Ascending aorta (tissue), 2 donors: ENCODE measurements at regions not wholly inside any gene's neighbourhood (a gene's known extent, or its start where the extent isn't known, plus 50 kb on each side); places are given as distances from the start of the nearest gene placed in this dataset.

Experiments
- DNase-seq, 2 donors: peaks; one replicate each; pipeline ENCODE4 v3.0.0-alpha.2; 2019; ENCODE audit warnings: low spot score in 2 of 2
- H3K27ac ChIP-seq, 2 donors: fragments of 200-600 bp; sonication (generic); one replicate each; pipeline ENCODE4 v1.5.1; 2016 to 2017; ENCODE audit warnings: mild to moderate bottlenecking in 1 of 2
- H3K27me3 ChIP-seq: fragments of 200-600 bp; sonication (generic); one replicate; pipeline ENCODE4 v1.5.1; 2017
- H3K36me3 ChIP-seq, 2 donors: fragments of 200-600 bp; sonication (generic); one replicate each; pipeline ENCODE4 v1.5.1; 2016
- H3K4me1 ChIP-seq, 2 donors: fragments of 200-600 bp; sonication (generic); one replicate each; pipeline ENCODE4 v1.5.1; 2016 to 2017; ENCODE audit warnings: mild to moderate bottlenecking in 1 of 2
- H3K4me3 ChIP-seq, 2 donors: fragments of 200-600 bp; sonication (generic); one replicate each; pipeline ENCODE4 v1.5.1; 2016 to 2017; ENCODE audit warnings: mild to moderate bottlenecking in 1 of 2
- H3K9me3 ChIP-seq, 2 donors: fragments of 200-600 bp; sonication (generic); one replicate each; pipeline ENCODE4 v1.5.1; 2016
- CTCF ChIP-seq, 3 experiments: fragments of 200-600 bp in 2 of 3; fragments of 450-650 bp in 1 of 3; sonication (generic) in 2 of 3; IDR thresholded peaks; one replicate each; pipeline ENCODE4 v1.5.1; 2016 to 2019; ENCODE audit warnings: antibody characterized with exemption in 3 of 3, mild to moderate bottlenecking in 1 of 3, moderate library complexity in 1 of 3
- intact Hi-C: fragments of 100-400 bp; cut with DNase I; formaldehyde crosslinking; loops from one replicate; pipeline ENCODE4 v1.15.1; 2023

GRCh38 chr17:63331301-63332061, 114.6 kb downstream of the CYB561 start:
- Histone ChIP-seq H3K27ac (no peak overlapping the region), H3K4me1 (peaks cover 0 to 3% of the 10 kb centered on the region in 2 donors), H3K36me3 (no peaks in the 10 kb centered on the region), H3K27me3 (no peaks in the 10 kb centered on the region), H3K4me3 (no peak overlapping the region), H3K9me3 (no peaks in the 10 kb centered on the region)
- no peak for TF ChIP-seq CTCF (IDR thresholded peaks at IDR 0.05)
- intact Hi-C loops, result no loop called here
- DNase-seq, result no peak

GRCh38 chr17:63332286-63332685, 113.8 kb downstream of the CYB561 start:
- DNase-seq, result no peak
- Histone ChIP-seq H3K27me3 (no peaks in the 10 kb centered on the region), H3K36me3 (no peaks in the 10 kb centered on the region), H3K27ac (no peak overlapping the region), H3K4me1 (peaks cover 0 to 3% of the 10 kb centered on the region in 2 donors), H3K4me3 (no peak overlapping the region), H3K9me3 (no peaks in the 10 kb centered on the region)
- TF ChIP-seq CTCF (IDR thresholded peaks at IDR 0.05), result no peak
- intact Hi-C loops, result no loop called here

GRCh38 chr17:63333869-63334268, 112.2 kb downstream of the CYB561 start:
- H3K27ac ChIP-seq, result no peak overlapping the region
- no peaks in the 10 kb centered on the region for H3K27me3 ChIP-seq
- no peak overlapping the region for H3K4me3 ChIP-seq
- H3K9me3 ChIP-seq, result no peaks in the 10 kb centered on the region
- H3K36me3 ChIP-seq, result no peaks in the 10 kb centered on the region
- TF ChIP-seq CTCF (IDR thresholded peaks at IDR 0.05), result no peak
- intact Hi-C loops, result no loop called here
- peaks cover 0 to 3% of the 10 kb centered on the region in 2 donors for H3K4me1 ChIP-seq
- no peak for DNase-seq

- Histone ChIP-seq H3K27ac (peak overlapping the region; percentile 27 to 76), H3K4me1 (peaks cover 0 to 3% of the 10 kb centered on the region in 2 donors), H3K27me3 (no peaks in the 10 kb centered on the region), H3K36me3 (no peaks in the 10 kb centered on the region), H3K4me3 (no peak overlapping the region), H3K9me3 (no peaks in the 10 kb centered on the region)
- TF ChIP-seq CTCF (IDR thresholded peaks at IDR 0.05), result no peak
- intact Hi-C loops, result no loop called here
- DNase-seq, result no peak
These were observed 110.3 kb downstream of the CYB561 start for GRCh38 chr17:63335831-63336230.

- no peak overlapping the region for H3K27ac ChIP-seq
- intact Hi-C loops, result no loop called here
- no peak for TF ChIP-seq CTCF (IDR thresholded peaks at IDR 0.05)
- no peaks in the 10 kb centered on the region for H3K36me3 ChIP-seq
- no peak for DNase-seq
- H3K9me3 ChIP-seq, result no peaks in the 10 kb centered on the region
- H3K4me1 ChIP-seq, result peaks cover 0 to 3% of the 10 kb centered on the region in 2 donors
- H3K4me3 ChIP-seq, result no peak overlapping the region
- no peaks in the 10 kb centered on the region for H3K27me3 ChIP-seq
These were observed 108.5 kb downstream of the CYB561 start for GRCh38 chr17:63337579-63337978.
